B cell (primary cell): ENCODE measurements at regions not wholly inside any gene's neighbourhood (a gene's known extent, or its start where the extent isn't known, plus 50 kb on each side); places are given as distances from the start of the nearest gene placed in this dataset.

Experiments
- ATAC-seq: fragments of 200-7000 bp; cut with Tn5 transposase; one replicate; pipeline ENCODE4 v1.10.0; 2021; ENCODE audit warnings: low read depth, mild to moderate bottlenecking, moderate number of reproducible peaks, moderate library complexity
- CTCF ChIA-PET: fragments of 350-600 bp; sonication (Branson Sonifier 250); formaldehyde crosslinking; loops from one replicate; lab custom pipeline; 2021; ENCODE audit warnings: antibody characterized with exemption, inconsistent platforms; lab: Charles Lee
- POLR2A ChIA-PET: fragments of 350-600 bp; sonication (Branson Sonifier 250); formaldehyde crosslinking; loops from one replicate; lab custom pipeline; 2021; ENCODE audit warnings: antibody characterized with exemption; lab: Charles Lee
- DNase-seq: peaks from one replicate; pipeline ENCODE4 v3.0.0; 2013
- H2AFZ ChIP-seq: 2 replicates; pipeline ENCODE4 v1.6.1; 2012; ENCODE audit warnings: mild to moderate bottlenecking, low read depth, low read length; ENCODE audit not compliant: insufficient read depth, poor library complexity, severe bottlenecking
- H3K27ac ChIP-seq, 2 donors: 1 replicate in 1 of 2; 2 replicates in 1 of 2; pipeline ENCODE4 v1.5.1; 2012 to 2013; ENCODE audit warnings: low read length in 2 of 2, mild to moderate bottlenecking in 2 of 2, moderate library complexity in 1 of 2
- H3K27me3 ChIP-seq, 4 experiments: fragments of 200-600 bp in 1 of 4; sonication (generic) in 1 of 4; replicated peaks in 1 of 4; 1 replicate in 2 of 4; 2 replicates in 2 of 4; pipeline versions ENCODE4 v1.6.1 to v1.7.0; 2013 to 2016; ENCODE audit warnings: low read length in 3 of 4, mild to moderate bottlenecking in 2 of 4, mixed read lengths in 1 of 4, moderate library complexity in 1 of 4; ENCODE audit not compliant: insufficient read depth in 4 of 4, control insufficient read depth in 3 of 4; ENCODE audit errors: control extremely low read depth in 1 of 4
- H3K36me3 ChIP-seq, 2 experiments: replicated peaks in 1 of 2; 1 replicate in 1 of 2; 2 replicates in 1 of 2; pipeline versions ENCODE4 v1.6.1 to v1.7.1; 2013; ENCODE audit warnings: low read length in 1 of 2; ENCODE audit not compliant: insufficient read depth in 2 of 2, control insufficient read depth in 1 of 2; ENCODE audit errors: control extremely low read depth in 1 of 2, extremely low read depth in 1 of 2
- H3K4me1 ChIP-seq, 2 donors: fragments of 200-600 bp in 1 of 2; sonication (generic) in 1 of 2; 1 replicate in 1 of 2; 2 replicates in 1 of 2; pipeline versions ENCODE4 v1.5.1 to v1.6.1; 2013 to 2017; ENCODE audit warnings: low read length in 2 of 2; ENCODE audit not compliant: control insufficient read depth in 2 of 2, insufficient read depth in 2 of 2
- H3K4me2 ChIP-seq: replicated peaks from 2 replicates; pipeline ENCODE3; 2012; ENCODE audit warnings: mild to moderate bottlenecking, low read depth, low read length; ENCODE audit not compliant: poor library complexity, severe bottlenecking
- H3K4me3 ChIP-seq, 5 experiments: fragments of 200-600 bp in 1 of 5; sonication (generic) in 1 of 5; 1 replicate in 3 of 5; 2 replicates in 2 of 5; pipeline versions ENCODE4 v1.5.1 to v1.7.0; 2011 to 2016; ENCODE audit warnings: low read length in 4 of 5, mild to moderate bottlenecking in 4 of 5, low read depth in 2 of 5, control low read depth in 1 of 5, moderate library complexity in 1 of 5; ENCODE audit not compliant: insufficient read depth in 1 of 5; ENCODE audit errors: control extremely low read depth in 1 of 5, extremely low read depth in 1 of 5
- H3K79me2 ChIP-seq: fragments of 200-600 bp; sonication (generic); one replicate; pipeline ENCODE4 v1.6.0; 2016; ENCODE audit warnings: low read length; ENCODE audit not compliant: control insufficient read depth, insufficient read depth
- H3K9ac ChIP-seq: fragments of 200-600 bp; sonication (generic); 2 replicates; pipeline ENCODE4 v1.6.1; 2017; ENCODE audit warnings: mild to moderate bottlenecking, low read length, moderate library complexity
- H3K9me3 ChIP-seq, 3 donors: one replicate each; pipeline versions ENCODE4 v1.6.1 to v1.7.1; 2013; ENCODE audit warnings: low read length in 2 of 3; ENCODE audit not compliant: control insufficient read depth in 2 of 3, insufficient read depth in 1 of 3; ENCODE audit errors: control extremely low read depth in 1 of 3
- H4K20me1 ChIP-seq: 2 replicates; pipeline ENCODE4 v1.6.0; 2012; ENCODE audit warnings: mild to moderate bottlenecking, low read length; ENCODE audit not compliant: insufficient read depth, control insufficient read depth, poor library complexity, severe bottlenecking
- H3K27ac Mint-ChIP-seq: one replicate; pipeline ENCODE4 v1.8.0; 2021; ENCODE audit warnings: mixed read lengths
- H3K27me3 Mint-ChIP-seq: one replicate; pipeline ENCODE4 v1.8.0; 2021; ENCODE audit warnings: mixed read lengths
- H3K4me1 Mint-ChIP-seq: one replicate; pipeline ENCODE4 v1.8.0; 2021; ENCODE audit warnings: mixed read lengths
- H3K4me3 Mint-ChIP-seq: one replicate; pipeline ENCODE4 v1.8.0; 2021; ENCODE audit warnings: mixed read lengths
- H3K9me3 Mint-ChIP-seq: one replicate; pipeline ENCODE4 v1.8.0; 2022; ENCODE audit warnings: mixed read lengths; ENCODE audit not compliant: insufficient read depth
- CTCF ChIP-seq: fragments of 200-600 bp; IDR thresholded peaks from one replicate; pipeline ENCODE4 v1.8.0; 2022; ENCODE audit warnings: antibody characterized with exemption, mild to moderate bottlenecking
- EZH2 ChIP-seq: IDR thresholded peaks from 2 replicates; pipeline ENCODE4 v1.6.1; 2012; ENCODE audit warnings: borderline replicate concordance, low read depth, mild to moderate bottlenecking, moderate library complexity, low read length; ENCODE audit not compliant: insufficient read depth, poor library complexity, severe bottlenecking
- WGBS: methylation state at CpG from one replicate; pipeline ENCODE4 v1.1.5; 2013; ENCODE audit warnings: missing lambda C conversion rate; ENCODE audit not compliant: insufficient coverage; 5-methylcytosine and 5-hydroxymethylcytosine counted together
- intact Hi-C: fragments of 100-400 bp; cut with micrococcal nuclease; formaldehyde crosslinking; loops from one replicate; pipeline ENCODE4 v1.10.0; 2022

- H3K4me1 ChIP-seq: no peaks in the 10 kb centered on the region
- no peak overlapping the region for H3K4me2 ChIP-seq
- TF ChIP-seq EZH2: no peak
- no peak for TF ChIP-seq CTCF
- H3K36me3 ChIP-seq: no peaks in the 10 kb centered on the region
- H2AFZ ChIP-seq: no peak overlapping the region
- peaks cover 0 to 7% (median 2%) of the 10 kb centered on the region in 4 experiments for H3K27me3 ChIP-seq
- Mint-ChIP-seq H3K4me3 (no peak overlapping the region), H3K27me3 (peaks cover 15% of the 10 kb centered on the region), H3K9me3 (no peaks in the 10 kb centered on the region), H3K27ac (no peak overlapping the region), H3K4me1 (no peaks in the 10 kb centered on the region)
- ATAC-seq (no peak), DNase-seq (no peak)
- POLR2A ChIA-PET: no interaction called here
- H3K4me3 ChIP-seq: no peak overlapping the region
- CTCF ChIA-PET: no interaction called here
- no peaks in the 10 kb centered on the region for H3K79me2 ChIP-seq
- no peaks in the 10 kb centered on the region for H4K20me1 ChIP-seq
- H3K9me3 ChIP-seq: no peaks in the 10 kb centered on the region
- no peak overlapping the region for H3K9ac ChIP-seq
- no peak overlapping the region for H3K27ac ChIP-seq
- 95% methylated on average over 6 of the region's 8 CpGs for WGBS
- intact Hi-C loops: no loop called here
Measured at GRCh38 chr10:91574236-91574635, 58.6 kb downstream of the PPP1R3C start.

- H3K4me1 ChIP-seq: no peaks in the 10 kb centered on the region
- peaks cover 15% of the 10 kb centered on the region for H3K27me3 Mint-ChIP-seq
- no peak overlapping the region for H3K4me3 ChIP-seq
- no peaks in the 10 kb centered on the region for H3K9me3 ChIP-seq
- intact Hi-C loops: no loop called here
- WGBS: 100% methylated on average over 2 of the region's 3 CpGs
- H3K4me1 Mint-ChIP-seq: no peaks in the 10 kb centered on the region
- ChIA-PET POLR2A (no interaction called here), CTCF (interaction anchor here (0.6 kb wide), 1 partner anchor 621 kb away, joined by 4 read pairs; no protein-coding TSS in a partner anchor)
- ATAC-seq: no peak
- no peak overlapping the region for H3K9ac ChIP-seq
- H3K27me3 ChIP-seq: peaks cover 0 to 7% (median 2%) of the 10 kb centered on the region in 4 experiments
- DNase-seq: no peak
- H3K36me3 ChIP-seq: no peaks in the 10 kb centered on the region
- no peak overlapping the region for H3K4me3 Mint-ChIP-seq
- no peak overlapping the region for H3K27ac Mint-ChIP-seq
- H3K27ac ChIP-seq: no peak overlapping the region
- no peak for TF ChIP-seq EZH2
- TF ChIP-seq CTCF: no peak
- no peaks in the 10 kb centered on the region for H3K9me3 Mint-ChIP-seq
- no peak overlapping the region for H3K4me2 ChIP-seq
- no peaks in the 10 kb centered on the region for H3K79me2 ChIP-seq
- H2AFZ ChIP-seq: no peak overlapping the region
- H4K20me1 ChIP-seq: no peaks in the 10 kb centered on the region
Measured at GRCh38 chr10:91573320-91573719, 59.6 kb downstream of the PPP1R3C start.
